Upper lobe of right lung (tissue), 1 donor: ENCODE measurements at regions not wholly inside any gene's neighbourhood (a gene's known extent, or its start where the extent isn't known, plus 50 kb on each side); places are given as distances from the start of the nearest gene placed in this dataset.

ENCODE experiments used
- ATAC-seq: fragments of 200-7000 bp; cut with Tn5 transposase; one replicate; pipeline ENCODE4 v1.9.1; 2020; ENCODE audit warnings: mild to moderate bottlenecking, moderate library complexity
- DNase-seq: peaks from one replicate; pipeline ENCODE4 v3.0.0-alpha.2; 2020
- H3K27ac ChIP-seq: fragments of 200-600 bp; one replicate; pipeline ENCODE4 v1.8.0; 2022
- H3K27me3 ChIP-seq: fragments of 200-600 bp; one replicate; pipeline ENCODE4 v1.8.0; 2022; ENCODE audit warnings: mild to moderate bottlenecking
- H3K36me3 ChIP-seq: fragments of 200-600 bp; one replicate; pipeline ENCODE4 v1.8.0; 2022
- H3K4me1 ChIP-seq: fragments of 200-600 bp; one replicate; pipeline ENCODE4 v1.8.0; 2022
- H3K4me3 ChIP-seq: fragments of 200-600 bp; one replicate; pipeline ENCODE4 v1.8.0; 2022; ENCODE audit warnings: mild to moderate bottlenecking
- H3K9me3 ChIP-seq: fragments of 200-600 bp; one replicate; pipeline ENCODE4 v1.8.0; 2022
- CTCF ChIP-seq: fragments of 200-600 bp; IDR thresholded peaks from one replicate; pipeline ENCODE4 v1.8.0; 2022; ENCODE audit warnings: antibody characterized with exemption
- intact Hi-C: fragments of 100-400 bp; cut with DNase I; formaldehyde crosslinking; loops from one replicate; pipeline ENCODE4 v1.11.0; 2022
- donor health status: DM: no; HTN: yes; CAD: no; lungs with severe emphysema.

DNA sequence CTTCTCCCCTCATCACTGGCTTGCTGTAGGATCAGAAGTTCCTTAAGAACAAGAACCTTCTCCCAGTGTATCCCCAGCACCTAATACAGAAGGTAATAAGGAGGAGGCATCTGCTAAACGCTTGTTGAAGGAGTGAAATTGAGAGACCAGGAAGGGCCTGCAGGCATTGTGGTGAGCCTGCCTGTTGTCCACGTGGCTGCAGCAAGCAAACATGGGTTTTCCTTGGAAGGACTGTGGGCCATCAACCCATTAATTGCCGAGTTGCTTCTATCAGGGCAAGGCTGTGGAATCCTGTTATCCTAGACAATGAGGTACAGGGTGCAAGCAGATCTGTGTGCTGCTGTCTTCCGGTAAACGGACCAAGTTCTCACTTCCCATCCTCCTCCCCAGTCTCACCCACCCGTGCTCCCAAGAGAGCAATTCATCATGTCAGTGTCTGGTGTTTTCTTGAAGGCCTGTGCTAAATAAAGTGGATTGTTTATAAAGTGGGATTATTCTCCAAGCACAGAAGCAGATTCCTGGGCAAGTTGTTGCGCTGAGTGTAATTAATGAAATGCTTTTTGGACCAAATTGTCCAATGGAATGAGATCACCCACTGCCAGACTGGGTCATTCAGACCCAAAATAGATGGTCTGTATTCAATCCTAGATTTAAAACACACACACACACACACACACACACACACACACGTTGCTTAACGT, 164.6 kb upstream of the CDYL start:
- Histone ChIP-seq H3K4me3 (no peak overlapping the region), H3K4me1 (no peaks in the 10 kb centered on the region), H3K27me3 (no peaks in the 10 kb centered on the region), H3K9me3 (no peaks in the 10 kb centered on the region), H3K27ac (no peak overlapping the region), H3K36me3 (no peaks in the 10 kb centered on the region)
- intact Hi-C loops = no loop called here
- TF ChIP-seq CTCF = no peak
- DNase-seq (no peak), ATAC-seq (no peak)

DNA sequence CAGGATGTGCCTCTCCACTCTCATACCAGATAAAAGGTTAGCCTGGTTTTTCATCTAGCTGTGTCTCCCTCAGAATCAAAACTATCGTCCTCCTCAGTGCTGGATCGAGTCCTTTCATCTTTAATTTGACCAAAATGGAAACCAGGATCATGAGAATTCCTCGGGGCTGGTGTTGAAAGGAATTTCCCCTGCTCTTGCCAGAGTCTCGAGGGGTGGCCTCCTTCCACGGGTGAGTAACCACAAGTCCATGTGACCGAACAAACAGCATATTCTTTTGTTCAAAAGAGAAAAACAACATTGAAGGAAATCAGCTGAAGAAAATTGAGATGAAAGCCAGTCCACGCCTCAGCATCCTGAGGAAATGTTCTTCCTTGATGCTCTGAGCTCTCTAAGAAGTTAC, 165.9 kb upstream of the CDYL start:
- no peaks in the 10 kb centered on the region for H3K27me3 ChIP-seq
- no peak overlapping the region for H3K27ac ChIP-seq
- no peak overlapping the region for H3K4me3 ChIP-seq
- intact Hi-C loops = no loop called here
- no peaks in the 10 kb centered on the region for H3K9me3 ChIP-seq
- no peaks in the 10 kb centered on the region for H3K36me3 ChIP-seq
- TF ChIP-seq CTCF = no peak
- no peak for DNase-seq
- no peak for ATAC-seq
- no peaks in the 10 kb centered on the region for H3K4me1 ChIP-seq

DNA sequence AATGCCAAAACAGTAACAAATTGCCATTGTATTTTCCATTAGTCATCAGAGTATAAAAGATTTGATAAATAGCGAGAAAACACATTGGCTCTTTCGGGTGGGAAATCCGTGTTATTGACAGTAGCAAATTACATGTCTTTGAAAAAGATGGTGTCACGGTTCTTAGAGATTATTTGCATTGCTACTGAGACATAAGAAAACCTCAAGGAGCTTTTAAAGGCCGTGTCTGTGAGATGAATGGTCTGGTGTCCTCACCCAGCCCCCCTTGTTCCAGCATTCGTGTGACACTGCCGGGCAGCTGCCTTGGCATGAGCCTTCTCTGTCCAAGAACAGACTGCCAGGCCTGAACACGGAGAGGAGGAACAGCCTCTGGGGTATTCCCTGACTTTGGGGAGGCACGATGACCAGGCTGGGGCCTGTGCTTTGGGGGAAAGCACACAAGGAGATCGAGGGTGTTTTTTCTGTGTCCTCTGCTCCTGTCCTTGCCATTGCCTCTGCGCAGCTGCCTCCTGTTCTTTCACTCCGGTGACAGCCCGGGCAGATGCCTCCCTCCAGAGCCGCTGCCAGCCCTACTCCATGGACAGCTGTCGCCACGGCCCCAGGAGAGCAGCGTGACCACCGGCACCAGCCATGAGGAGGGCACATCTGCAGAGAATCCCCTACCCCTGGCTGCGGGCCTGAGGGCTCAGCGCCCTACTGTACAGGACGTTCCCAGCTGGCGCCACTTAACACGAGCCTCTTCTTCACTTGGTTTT, 167.7 kb upstream of the CDYL start:
- DNase-seq = no peak

GRCh38 chr6:4607793-4608192, 168.4 kb upstream of the CDYL start:
- H3K4me1 ChIP-seq = no peaks in the 10 kb centered on the region
- ATAC-seq = no peak

More for the DNA sequence above, 167.7 kb upstream of the CDYL start:
- ATAC-seq = peak; percentile 11
- no peaks in the 10 kb centered on the region for H3K27me3 ChIP-seq
- H3K4me3 ChIP-seq = no peak overlapping the region
- H3K36me3 ChIP-seq = no peaks in the 10 kb centered on the region
- intact Hi-C loops = no loop called here
- H3K27ac ChIP-seq = no peak overlapping the region
- no peaks in the 10 kb centered on the region for H3K4me1 ChIP-seq
- H3K9me3 ChIP-seq = no peaks in the 10 kb centered on the region
- no peak for TF ChIP-seq CTCF

More at GRCh38 chr6:4607793-4608192, 168.4 kb upstream of the CDYL start:
- DNase-seq = no peak
- H3K4me3 ChIP-seq = no peak overlapping the region
- TF ChIP-seq CTCF = no peak
- H3K36me3 ChIP-seq = no peaks in the 10 kb centered on the region
- no peak overlapping the region for H3K27ac ChIP-seq
- intact Hi-C loops = no loop called here
- no peaks in the 10 kb centered on the region for H3K27me3 ChIP-seq
- H3K9me3 ChIP-seq = no peaks in the 10 kb centered on the region
